ENCODE measurements at regions not wholly inside any gene's neighbourhood (a gene's known extent, or its start where the extent isn't known, plus 50 kb on each side); places are given as distances from the start of the nearest gene placed in this dataset.

DNA sequence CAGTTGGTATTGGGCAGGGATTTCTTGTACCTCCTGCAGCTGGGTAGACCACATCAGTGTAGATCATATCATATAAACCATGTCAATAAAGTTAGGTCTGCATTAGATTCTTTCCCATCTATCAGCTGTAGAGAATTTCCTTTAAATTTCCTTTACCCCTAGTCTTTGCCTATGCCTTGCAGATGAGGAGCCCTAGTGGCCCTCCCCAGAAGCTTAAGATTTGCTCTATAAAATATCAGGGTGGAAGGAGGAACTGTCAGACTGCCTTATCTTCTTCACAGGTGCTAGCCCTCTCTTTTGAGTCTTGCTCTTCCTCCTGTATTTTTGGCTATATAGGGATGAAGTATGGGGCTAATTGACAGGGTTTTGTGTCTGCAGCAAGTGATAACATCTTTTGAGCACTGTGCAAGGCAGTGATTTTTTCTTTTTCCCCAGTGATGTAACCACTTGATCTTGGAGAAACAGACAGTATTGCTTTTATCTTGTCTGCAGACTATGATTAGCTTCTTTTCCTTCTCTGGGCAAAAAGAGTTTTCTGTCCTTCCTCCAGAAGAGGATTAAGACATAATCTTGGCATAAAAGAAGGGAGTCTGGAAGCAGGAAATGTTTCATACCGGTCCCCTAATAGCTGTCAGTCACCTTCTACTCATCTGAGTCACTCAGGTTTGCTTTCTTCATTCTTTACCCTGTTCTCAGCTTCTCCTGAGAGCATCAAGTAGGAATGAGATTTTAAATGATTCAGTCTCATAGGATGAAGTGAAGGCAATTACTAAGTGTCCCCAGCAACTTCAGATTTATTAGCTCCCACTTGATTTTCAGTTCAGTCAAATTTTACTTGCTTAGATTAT lies 286.4 kb downstream of the CDH19 start:
- H3K27me3 ChIP-seq (ENCODE audit: control insufficient read depth in 1 of 2, insufficient read depth in 2 of 2, low read length in 2 of 2): no peaks in the 10 kb centered on the region
- TF ChIP-seq, protein P1, sequence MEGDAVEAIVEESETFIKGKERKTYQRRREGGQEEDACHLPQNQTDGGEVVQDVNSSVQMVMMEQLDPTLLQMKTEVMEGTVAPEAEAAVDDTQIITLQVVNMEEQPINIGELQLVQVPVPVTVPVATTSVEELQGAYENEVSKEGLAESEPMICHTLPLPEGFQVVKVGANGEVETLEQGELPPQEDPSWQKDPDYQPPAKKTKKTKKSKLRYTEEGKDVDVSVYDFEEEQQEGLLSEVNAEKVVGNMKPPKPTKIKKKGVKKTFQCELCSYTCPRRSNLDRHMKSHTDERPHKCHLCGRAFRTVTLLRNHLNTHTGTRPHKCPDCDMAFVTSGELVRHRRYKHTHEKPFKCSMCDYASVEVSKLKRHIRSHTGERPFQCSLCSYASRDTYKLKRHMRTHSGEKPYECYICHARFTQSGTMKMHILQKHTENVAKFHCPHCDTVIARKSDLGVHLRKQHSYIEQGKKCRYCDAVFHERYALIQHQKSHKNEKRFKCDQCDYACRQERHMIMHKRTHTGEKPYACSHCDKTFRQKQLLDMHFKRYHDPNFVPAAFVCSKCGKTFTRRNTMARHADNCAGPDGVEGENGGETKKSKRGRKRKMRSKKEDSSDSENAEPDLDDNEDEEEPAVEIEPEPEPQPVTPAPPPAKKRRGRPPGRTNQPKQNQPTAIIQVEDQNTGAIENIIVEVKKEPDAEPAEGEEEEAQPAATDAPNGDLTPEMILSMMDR (IDR thresholded peaks at IDR 0.05): no peak
- ATAC-seq (ENCODE audit: poor library complexity): no peak
- no peak overlapping the region for H3K27ac Mint-ChIP-seq
- no peaks in the 10 kb centered on the region for H3K36me3 ChIP-seq (ENCODE audit: insufficient read depth, low read length)
- intact Hi-C loops (cut with DNase I, micrococcal nuclease): no loop called here
- H3K4me3 ChIP-seq (ENCODE audit: low read length): no peak overlapping the region
- H3K4me1 ChIP-seq (ENCODE audit: insufficient read depth, low read length): no peaks in the 10 kb centered on the region
- no peaks in the 10 kb centered on the region for H3K9me3 ChIP-seq (ENCODE audit: control insufficient read depth in 1 of 2, insufficient read depth in 1 of 2, low read length in 2 of 2)
- no peak overlapping the region for H3K27ac ChIP-seq (ENCODE audit: low read depth in 1 of 2, low read length in 2 of 2)
- POLR2A ChIA-PET: no interaction called here
- H3K36me3 Mint-ChIP-seq (ENCODE audit: low read depth): no peaks in the 10 kb centered on the region
- peaks cover 3% of the 10 kb centered on the region for H3K9me3 Mint-ChIP-seq
- CTCF ChIA-PET: no interaction called here
- H3K4me1 Mint-ChIP-seq (ENCODE audit: low read depth): no peaks in the 10 kb centered on the region
- no peak for DNase-seq
- no peak overlapping the region for H3K4me3 Mint-ChIP-seq
- no peaks in the 10 kb centered on the region for H3K27me3 Mint-ChIP-seq

DNA sequence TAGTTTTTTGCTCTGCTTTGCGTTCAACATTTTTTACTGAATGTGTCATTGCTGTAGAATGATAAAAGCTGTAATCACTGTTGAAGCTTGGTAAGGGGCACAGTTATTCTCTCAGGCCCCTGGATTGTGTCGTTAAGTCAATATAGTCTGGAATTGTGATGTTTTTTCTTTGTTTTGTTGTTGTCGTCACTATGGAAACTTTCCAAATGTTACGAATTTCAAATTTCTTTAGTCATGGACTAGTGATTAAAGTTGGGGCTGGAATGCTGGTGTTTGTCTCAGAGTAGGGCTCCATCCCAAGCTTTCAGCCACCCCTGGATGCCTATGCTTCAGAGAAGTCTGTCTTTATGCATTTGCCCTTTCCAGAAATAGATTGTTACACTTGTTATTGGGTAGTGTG lies 287.2 kb downstream of the CDH19 start:
- no peak for DNase-seq
- Histone ChIP-seq H3K4me1 (ENCODE audit: insufficient read depth, low read length) (no peaks in the 10 kb centered on the region), H3K27ac (ENCODE audit: low read depth in 1 of 2, low read length in 2 of 2) (no peak overlapping the region), H3K36me3 (ENCODE audit: insufficient read depth, low read length) (no peaks in the 10 kb centered on the region), H3K4me3 (ENCODE audit: low read length) (no peak overlapping the region), H3K9me3 (ENCODE audit: control insufficient read depth in 1 of 2, insufficient read depth in 1 of 2, low read length in 2 of 2) (no peaks in the 10 kb centered on the region), H3K27me3 (ENCODE audit: control insufficient read depth in 1 of 2, insufficient read depth in 2 of 2, low read length in 2 of 2) (no peaks in the 10 kb centered on the region)
- Mint-ChIP-seq H3K9me3 (peaks cover 7% of the 10 kb centered on the region), H3K36me3 (ENCODE audit: low read depth) (no peaks in the 10 kb centered on the region), H3K4me1 (ENCODE audit: low read depth) (no peaks in the 10 kb centered on the region), H3K27me3 (no peaks in the 10 kb centered on the region), H3K27ac (no peak overlapping the region), H3K4me3 (no peak overlapping the region)
- ChIA-PET POLR2A (no interaction called here), CTCF (no interaction called here)
- intact Hi-C loops (cut with DNase I, micrococcal nuclease): no loop called here
- TF ChIP-seq, protein P1 (IDR thresholded peaks at IDR 0.05): no peak
- ATAC-seq (ENCODE audit: poor library complexity): no peak

DNA sequence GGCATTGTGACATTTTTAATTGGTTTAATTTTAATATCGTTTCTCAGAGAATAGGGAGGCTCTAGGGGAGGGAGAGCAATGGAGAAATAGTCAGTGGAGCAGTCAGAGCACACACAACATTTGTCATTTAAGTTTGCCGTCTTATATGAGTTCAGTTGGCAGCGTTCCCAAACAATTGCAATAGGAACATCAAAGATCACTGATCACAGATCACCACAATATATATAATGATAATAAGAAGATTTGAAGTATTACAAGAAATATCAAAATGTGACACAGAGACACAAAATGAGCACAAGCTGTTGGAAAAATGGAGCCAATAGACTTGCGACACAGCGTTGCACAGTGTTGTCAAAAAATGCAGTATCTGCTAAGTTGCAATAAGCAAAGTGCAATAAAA lies 303.7 kb downstream of the CDH19 start:
- CTCF ChIA-PET: no interaction called here

More for the DNA sequence above, 303.7 kb downstream of the CDH19 start:
- TF ChIP-seq, protein P1 (IDR thresholded peaks at IDR 0.05): no peak
- no peaks in the 10 kb centered on the region for H3K4me1 ChIP-seq (ENCODE audit: insufficient read depth, low read length)
- no peaks in the 10 kb centered on the region for H3K4me1 Mint-ChIP-seq (ENCODE audit: low read depth)
- no peaks in the 10 kb centered on the region for H3K36me3 Mint-ChIP-seq (ENCODE audit: low read depth)
- ATAC-seq (ENCODE audit: poor library complexity): no peak
- H3K9me3 ChIP-seq (ENCODE audit: control insufficient read depth in 1 of 2, insufficient read depth in 1 of 2, low read length in 2 of 2): peaks cover 0 to 4% of the 10 kb centered on the region in 2 experiments
- no peak overlapping the region for H3K27ac ChIP-seq (ENCODE audit: low read depth in 1 of 2, low read length in 2 of 2)
- H3K27me3 ChIP-seq (ENCODE audit: control insufficient read depth in 1 of 2, insufficient read depth in 2 of 2, low read length in 2 of 2): no peaks in the 10 kb centered on the region
- no peak overlapping the region for H3K27ac Mint-ChIP-seq
- POLR2A ChIA-PET: no interaction called here
- no peak overlapping the region for H3K4me3 ChIP-seq (ENCODE audit: low read length)
- peaks cover 10% of the 10 kb centered on the region for H3K9me3 Mint-ChIP-seq
- intact Hi-C loops (cut with DNase I, micrococcal nuclease): no loop called here
- H3K36me3 ChIP-seq (ENCODE audit: insufficient read depth, low read length): no peaks in the 10 kb centered on the region
- no peak for DNase-seq
- no peaks in the 10 kb centered on the region for H3K27me3 Mint-ChIP-seq
- no peak overlapping the region for H3K4me3 Mint-ChIP-seq
